Sigmoid colon (tissue), 4 donors: ENCODE measurements at regions not wholly inside any gene's neighbourhood (a gene's known extent, or its start where the extent isn't known, plus 50 kb on each side); places are given as distances from the start of the nearest gene placed in this dataset.

ENCODE experiments used
- CTCF ChIP-seq, 4 experiments: fragments of 450-650 bp in 3 of 4; fragments of 200-600 bp in 1 of 4; IDR thresholded peaks; one replicate each; pipeline ENCODE4 v1.5.1; 2016 to 2019; ENCODE audit warnings: antibody characterized with exemption in 4 of 4, mild to moderate bottlenecking in 3 of 4, moderate library complexity in 2 of 4
- EP300 ChIP-seq, 4 donors: sonication (generic); formaldehyde crosslinking; IDR thresholded peaks; one replicate each; pipeline ENCODE4 v1.6.1; 2017; ENCODE audit warnings: antibody characterized with exemption in 4 of 4
- POLR2A ChIP-seq, 2 donors: fragments of 450-650 bp; IDR thresholded peaks; one replicate each; pipeline ENCODE4 v1.6.1; 2016; ENCODE audit warnings: antibody characterized with exemption in 2 of 2, mild to moderate bottlenecking in 2 of 2, moderate library complexity in 2 of 2
- POLR2AphosphoS5 ChIP-seq, 4 donors: sonication (generic); formaldehyde crosslinking; IDR thresholded peaks; one replicate each; pipeline ENCODE4 v1.6.1; 2017; ENCODE audit warnings: antibody characterized with exemption in 4 of 4

- TF ChIP-seq POLR2A (IDR thresholded peaks at IDR 0.05) (no peak), CTCF (IDR thresholded peaks at IDR 0.05) (no peak), EP300 (IDR thresholded peaks at IDR 0.05) (no peak), POLR2AphosphoS5 (IDR thresholded peaks at IDR 0.05) (no peak)
Observed at GRCh38 chr4:124954046-124954445, 241.5 kb upstream of the ANKRD50 start.
